ENCODE measurements at regions not wholly inside any gene's neighbourhood (a gene's known extent, or its start where the extent isn't known, plus 50 kb on each side); places are given as distances from the start of the nearest gene placed in this dataset.
"Not testable (repeated sequence)": the region's sequence is repeated elsewhere in the genome, so short reads cannot be mapped to it uniquely, and the experiment has no call there.

DNA sequence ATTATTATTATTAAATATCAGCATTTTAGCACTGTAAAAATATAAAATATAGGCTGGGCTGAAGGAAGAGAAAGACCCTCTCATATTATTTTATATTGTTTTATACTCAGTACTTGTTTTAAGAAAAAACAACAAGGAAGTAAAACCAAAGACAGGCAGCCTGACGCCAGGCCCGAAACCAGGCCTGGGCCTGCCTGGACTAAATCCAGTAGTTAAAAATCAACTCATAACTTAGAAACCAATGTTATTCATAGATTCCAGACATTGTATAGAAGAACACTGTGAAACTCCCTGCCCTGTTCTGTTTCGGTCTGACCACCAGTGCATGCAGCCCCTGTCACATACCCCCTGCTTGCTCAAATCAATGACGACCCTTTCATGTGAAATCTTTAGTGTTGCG lies 420.1 kb upstream of the PABPC4L start:
- DNase-seq: not testable (repeated sequence)

DNA sequence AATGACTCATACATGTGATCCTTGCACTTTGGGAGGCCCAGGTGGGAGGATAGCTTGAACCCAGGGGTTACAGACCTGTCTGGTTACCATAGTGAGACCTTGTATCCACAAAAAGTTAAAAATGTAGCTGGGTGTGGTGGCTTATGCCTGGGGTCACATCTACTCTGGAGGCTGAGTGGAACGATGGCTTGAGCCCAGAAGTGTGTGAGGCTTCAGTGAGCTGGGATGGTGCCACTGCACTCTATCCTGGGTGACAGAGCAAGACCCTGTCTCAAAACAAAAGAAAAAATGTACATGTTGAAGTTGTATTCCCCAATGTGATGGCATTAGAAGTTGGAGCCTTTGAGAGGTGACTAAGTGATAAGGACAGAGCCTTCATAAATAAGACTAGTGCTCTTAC lies 409.4 kb upstream of the PABPC4L start:
- no peak for DNase-seq

DNA sequence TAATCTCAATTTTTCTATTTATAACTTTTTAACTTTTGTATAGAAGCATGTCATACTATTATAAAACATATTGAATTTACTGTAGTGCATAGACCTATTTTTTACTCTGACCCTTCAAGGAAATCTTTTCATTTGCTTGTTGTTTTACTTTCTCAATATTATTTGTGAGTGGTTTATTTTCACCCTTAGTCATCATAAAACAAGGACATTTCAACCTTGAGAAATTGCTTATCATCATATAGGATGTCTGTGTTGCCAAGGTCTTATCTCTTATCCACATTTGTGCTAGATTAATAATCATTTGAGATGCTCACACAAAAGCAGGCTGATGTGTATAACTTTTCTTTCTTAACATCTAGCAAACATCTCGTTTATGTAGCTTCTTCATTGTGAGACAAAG lies 408.6 kb upstream of the PABPC4L start:
- DNase-seq: no peak

DNA sequence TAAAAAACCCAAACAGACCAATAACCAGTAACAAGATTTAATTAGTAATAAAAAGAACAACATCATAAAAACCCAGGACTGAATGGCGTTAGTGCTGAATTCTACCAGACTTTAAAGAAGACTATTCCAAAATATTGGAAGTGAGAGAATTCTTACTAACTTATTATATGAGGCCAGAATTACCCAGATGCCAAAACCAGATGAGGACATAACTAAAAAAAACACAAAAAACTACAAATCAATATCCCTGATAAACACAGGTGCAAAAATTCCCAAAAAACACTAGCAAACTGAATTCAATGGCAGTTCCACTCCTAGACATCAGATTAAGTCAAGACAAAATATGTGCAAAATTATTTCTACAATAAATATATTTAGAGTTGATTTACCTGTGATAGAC lies 400.1 kb upstream of the PABPC4L start:
- DNase-seq: no peak

DNA sequence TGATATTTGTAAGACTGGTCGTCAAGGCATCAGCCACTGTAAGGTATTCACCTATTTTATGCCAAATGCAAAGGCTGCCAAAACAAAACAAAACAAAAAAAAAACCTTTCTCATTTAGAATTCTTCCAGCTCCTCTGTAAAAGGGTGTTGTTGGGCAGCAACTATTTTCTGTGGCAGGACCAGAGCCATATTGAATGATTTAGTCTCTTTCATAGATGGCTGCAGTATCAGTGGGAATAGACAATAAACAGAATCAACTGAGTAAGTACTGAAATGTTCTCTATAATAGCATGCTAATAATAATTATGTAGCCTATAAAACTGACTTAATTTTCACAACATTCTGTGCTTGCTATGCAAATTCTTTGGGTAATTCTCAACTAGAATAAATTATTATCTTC lies 389.7 kb upstream of the PABPC4L start:
- DNase-seq: no peak

DNA sequence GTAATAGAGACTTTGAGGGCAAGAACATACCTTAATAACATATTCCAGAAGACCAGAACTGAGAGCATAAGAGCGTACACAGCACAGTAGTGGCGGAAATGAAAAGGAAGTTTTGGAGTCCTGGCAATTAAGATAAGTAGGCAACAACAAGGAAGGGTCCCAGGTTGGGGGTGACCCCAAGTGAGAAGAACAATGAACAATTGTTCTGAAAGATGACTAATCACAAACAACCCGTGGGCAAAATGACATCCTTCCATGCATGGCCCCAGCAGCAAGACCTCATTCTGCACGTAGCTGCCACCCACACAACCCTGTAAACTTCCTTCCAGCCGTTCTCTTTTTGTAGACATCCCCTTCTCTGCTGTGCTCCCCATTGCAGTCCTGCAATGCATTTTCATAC lies 384.4 kb upstream of the PABPC4L start:
- no peak for DNase-seq

DNA sequence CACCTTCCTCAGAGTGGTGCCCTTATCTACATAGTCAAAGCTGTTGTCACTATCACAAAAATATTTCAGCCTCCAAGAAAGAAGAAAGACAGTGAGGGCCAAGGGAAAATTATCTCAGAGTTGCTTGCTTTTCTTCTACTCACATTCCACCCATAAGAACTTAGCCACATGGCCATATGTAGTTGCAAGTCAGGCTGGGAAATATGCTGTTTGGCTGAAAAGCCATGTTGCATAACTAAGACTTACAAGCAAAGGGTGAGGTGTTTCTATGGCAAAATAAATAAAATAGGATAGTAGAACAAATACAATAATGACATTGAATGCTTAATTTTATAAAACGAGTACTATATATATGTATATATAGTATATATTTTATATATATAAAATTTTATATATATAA lies 365.9 kb upstream of the PABPC4L start:
- DNase-seq: no peak

DNA sequence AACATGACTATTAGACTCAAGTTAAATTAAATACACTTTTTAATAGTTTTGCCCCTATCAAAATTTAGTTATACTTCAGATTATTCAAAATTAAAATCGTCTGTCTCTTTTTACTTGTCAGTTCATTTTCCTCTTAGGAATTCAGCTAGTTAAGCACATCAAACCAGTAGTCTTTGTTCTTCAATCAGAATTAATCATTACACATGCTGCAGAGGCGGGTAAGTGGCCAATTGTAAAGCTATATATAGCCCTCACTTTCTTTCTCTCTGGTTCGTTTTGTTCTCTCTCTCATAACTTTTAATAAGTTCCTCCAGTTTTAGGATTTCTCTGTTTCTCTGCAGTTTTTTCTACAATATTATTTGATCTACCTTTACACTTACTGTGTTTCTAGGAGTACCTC lies 359.1 kb upstream of the PABPC4L start:
- no peak for DNase-seq

DNA sequence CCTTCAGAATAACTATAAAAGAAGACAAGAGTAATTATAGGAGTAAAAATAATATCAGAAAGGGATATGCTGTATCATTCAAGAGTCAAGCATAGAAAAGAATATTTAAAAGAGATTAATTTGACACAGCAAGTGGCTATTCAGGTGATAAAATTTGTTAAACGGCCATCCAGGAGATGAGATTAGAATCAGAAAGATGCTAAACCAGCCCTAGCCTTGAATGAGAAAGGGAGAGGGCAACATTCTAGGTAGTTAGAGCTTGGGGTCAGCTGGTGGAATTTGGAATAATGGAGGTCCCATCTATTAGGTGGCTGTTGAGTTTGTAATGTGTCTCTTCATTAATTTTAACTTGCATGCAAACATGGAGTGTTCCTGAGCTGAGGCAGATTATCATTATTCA lies 350.5 kb upstream of the PABPC4L start:
- no peak for DNase-seq

DNA sequence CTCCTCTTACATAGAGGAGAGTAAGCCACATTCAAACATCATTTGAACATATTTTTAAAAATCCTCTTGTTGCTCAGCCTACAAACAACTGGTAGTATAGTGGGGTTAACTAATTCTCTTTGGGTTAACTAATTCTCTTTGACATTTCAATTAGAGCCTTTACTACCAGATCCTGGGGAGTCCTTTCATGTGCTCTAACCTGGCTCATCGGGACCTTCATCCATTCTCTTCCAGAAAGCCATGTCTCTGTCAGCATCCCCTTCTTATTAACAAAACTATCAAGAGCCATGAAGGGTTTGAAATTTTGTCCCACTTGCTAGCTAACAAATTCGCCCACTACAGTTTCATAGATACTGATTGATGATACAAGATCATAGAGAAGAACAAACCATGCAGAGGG lies 349.8 kb upstream of the PABPC4L start:
- no peak for DNase-seq

DNA sequence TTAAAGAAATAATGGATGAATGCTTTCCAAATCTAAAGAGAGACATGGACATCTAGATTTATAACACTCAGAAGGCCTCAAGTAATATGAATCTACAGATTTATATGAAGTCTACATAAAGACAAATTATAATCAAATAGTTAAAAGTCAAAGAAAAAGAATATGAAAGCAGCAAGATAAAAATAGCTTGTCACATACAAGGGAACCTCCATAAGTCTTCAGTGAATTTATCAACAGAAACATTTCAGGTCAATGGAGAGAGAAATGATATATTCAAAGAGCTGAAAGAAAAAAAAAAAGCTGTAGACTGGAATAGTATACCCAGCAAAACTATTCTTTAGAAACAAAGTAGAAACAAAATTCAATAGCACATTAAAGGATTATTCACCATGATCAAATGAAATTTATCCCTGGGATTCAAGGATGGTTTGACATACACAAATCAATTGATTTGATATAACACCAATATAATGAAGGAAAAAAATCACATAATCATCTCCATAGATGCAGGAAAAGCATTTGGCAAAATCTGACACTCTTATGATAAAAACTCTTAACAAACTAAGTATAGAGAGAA lies 346.6 kb upstream of the PABPC4L start:
- no peak for DNase-seq

DNA sequence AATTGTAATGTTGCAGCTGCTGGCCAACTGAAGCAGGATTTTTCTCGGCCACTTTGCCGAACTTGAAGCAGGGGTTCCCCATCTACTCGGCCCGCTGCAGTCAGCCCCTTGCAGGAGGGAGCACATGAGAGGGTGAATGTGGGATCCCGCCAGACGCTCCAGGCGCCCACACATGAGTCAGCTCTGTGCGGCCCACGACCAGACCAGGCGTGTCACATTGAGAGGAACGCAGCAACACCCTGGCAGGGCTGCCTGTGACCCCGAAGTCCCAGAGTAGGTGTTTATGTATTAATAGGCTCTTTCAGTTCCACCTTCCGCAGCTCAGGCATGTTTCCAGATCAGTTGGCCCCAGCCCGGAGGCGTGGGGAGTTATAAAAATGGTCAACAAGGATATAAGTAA lies 344.7 kb upstream of the PABPC4L start:
- DNase-seq: no peak

DNA sequence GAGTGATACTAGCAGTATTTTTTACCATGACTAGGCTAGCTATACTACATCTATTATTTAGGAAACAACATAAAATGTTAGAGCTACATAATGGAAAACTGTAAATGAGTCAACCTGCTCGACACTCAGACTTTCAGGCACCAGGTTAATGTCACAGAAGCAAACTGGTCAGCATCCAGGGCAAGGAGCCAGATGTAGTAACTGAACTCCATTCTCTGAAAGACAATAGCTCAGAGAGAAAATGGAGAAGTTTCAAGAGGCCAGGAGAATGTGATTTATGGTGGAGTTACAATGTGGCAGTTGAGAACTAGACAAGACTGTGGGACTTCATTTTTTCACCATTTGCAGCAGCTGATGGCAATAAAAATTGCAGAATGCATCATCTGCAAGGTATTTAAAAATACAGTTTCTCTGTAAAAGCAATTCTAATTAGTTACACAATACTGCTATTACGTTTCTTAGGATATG lies 342.7 kb upstream of the PABPC4L start:
- DNase-seq: peak; percentile 60

DNA sequence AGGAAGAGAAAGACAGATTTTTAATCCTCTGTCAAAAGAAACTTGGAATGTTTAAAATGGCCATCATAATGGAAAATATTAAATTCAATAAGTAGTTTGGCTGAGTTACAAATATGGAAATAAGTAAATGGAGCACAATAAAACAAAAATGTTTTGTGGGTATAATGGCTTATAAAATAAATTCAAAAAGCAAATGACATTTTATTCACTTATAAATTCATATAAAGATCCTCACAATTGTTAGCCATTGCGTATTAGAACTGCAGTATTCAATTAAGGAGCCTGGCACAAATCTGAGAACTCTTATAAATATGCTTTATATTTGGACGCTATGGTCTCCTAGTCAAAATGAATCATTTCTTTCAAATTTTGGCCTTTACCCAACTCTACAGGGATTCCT lies 339.0 kb upstream of the PABPC4L start:
- DNase-seq: no peak

DNA sequence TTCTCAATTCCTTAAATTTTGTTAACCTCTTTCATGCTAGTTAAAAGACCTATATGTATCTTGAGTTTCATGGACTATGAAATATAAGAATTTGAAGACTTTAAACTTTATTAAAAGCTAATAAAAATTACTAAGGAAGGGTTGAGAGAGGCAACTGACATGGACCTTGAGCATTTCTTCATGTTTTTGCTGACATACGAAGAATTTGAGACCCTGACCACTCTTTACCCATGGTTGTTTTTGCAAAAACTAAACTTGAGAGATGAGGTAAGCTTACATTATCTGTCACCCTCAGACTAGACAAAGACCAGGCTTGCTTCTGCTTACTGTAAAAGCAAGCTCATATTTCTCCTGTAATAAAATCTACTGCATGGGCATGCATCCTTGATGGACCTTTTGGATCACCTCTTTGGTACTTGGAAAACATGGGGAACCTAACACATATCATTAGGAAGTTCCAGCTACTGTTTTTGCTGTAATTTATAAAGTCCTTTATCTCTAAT lies 338.2 kb upstream of the PABPC4L start:
- no peak for DNase-seq

DNA sequence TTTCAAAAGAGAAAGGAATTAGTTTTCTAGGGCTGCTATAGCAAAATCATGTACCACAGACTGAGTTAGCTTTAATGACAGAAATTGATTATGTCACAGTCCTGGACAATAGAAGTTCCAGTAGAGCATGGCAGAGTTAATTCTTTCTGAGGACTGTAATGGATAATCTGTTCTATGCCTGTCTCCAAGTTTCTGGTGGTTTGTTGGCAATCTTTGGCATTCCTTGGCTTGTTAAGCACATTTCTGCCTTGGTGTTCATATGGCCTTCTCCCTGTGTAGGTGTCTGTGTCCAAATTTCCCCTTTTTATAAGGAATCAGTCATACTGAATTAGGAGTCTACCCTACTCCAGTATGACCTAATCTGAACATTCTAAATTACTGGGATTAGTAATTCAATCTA lies 336.1 kb upstream of the PABPC4L start:
- DNase-seq: no peak

DNA sequence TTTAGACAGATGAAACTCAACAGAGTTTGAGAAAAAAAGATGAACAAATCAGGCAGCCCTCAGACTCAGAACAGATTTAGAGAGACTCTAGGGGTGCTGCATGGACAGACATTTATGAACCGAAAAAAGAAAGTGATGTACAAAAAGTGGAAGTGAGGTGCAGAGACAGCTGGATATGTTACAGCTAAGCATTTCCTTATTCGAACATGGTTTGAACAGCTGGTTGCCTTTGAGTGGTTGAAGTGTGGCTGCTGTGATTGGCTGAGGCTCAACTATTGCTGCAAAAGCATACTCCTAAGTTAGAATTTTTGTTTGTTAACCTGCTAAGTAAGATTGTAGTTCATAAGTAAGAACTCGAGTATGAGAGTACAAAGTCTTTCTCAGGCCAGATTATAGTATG lies 331.5 kb upstream of the PABPC4L start:
- DNase-seq: peak; percentile 5

DNA sequence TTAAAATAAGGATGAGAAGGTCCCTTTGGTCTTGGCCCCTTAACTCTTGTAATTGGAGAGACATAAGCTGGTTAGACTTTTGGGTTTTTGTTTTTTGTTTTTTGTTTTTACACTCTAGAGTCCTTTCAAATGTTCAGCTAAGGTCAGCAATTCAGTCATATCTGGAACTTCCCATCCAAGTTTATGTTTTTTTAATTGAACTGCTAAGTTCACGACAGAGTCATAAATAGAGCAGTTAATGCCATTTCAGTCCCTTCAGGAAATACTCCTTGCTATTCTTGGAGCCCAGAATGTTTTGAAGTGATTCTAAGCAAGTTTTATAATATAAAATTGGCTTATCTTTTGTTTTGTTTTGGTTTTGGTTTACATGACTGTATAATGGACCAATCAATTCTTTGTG lies 329.4 kb upstream of the PABPC4L start:
- DNase-seq: peak; percentile 37

DNA sequence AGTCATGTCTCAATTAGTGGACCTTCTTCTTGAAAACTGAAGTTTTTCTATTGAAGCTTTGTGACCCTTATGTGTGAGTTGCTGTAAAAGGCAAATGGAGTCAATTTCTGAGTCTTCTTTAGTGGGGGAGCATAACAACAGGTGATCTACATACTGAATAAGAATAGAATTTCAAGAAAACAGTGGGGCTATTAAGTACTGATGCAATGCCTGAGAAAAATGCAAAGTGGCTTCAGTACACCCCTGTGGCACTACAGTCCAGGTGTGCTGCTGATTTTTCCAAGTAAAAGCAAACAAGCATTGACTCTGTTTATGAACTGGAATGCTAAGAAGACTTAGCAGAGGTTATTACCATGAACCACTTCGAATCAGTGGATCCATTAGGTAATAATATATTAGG lies 328.0 kb upstream of the PABPC4L start:
- DNase-seq: no peak

DNA sequence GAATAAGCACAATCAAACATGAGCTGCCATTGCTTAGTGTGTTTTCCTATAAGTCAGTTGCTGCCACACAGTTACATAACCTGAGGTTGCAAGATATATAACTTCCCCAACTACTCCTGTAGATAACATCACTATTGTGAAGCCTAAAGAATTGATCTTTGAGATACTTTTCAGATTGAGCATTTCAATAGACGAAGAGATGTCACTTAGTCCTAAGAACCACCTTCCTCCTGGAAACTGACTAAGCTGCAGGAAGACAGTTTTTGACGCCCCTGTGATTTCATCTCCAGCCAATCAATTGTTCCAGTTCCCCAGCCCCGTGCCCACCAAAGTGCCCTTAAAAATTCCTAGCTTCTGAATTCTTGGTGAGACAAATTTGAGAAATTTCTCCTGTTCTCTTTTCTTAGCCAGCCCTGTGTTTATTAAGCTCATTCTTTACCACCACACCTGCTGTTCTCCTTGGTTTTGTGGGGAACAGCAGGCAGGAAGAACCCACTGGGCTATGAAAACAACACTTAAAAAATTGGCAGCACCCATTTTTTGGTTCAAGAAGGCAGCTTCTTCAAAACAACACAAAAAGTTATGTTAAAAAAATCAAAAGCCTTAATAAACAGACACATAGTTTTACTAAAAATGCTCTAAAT lies 317.1 kb upstream of the PABPC4L start:
- no peak for DNase-seq

DNA sequence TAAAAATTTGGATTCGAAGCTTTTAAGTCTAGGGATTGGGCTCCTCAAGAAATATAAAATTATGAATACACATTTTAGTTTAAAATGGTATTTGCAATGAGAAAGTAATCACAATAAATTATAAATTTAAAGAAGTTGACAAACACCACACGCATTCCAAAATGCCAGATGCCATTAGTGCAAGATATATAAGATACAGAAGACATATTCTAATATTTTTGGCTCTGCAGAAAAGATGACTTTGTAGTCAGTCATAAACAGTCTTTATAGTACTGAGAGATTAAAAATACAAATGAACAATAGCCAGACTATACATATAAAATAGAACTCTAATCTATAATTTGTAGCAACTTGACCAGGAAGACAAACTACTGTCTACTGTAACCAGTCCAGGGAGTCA lies 309.0 kb upstream of the PABPC4L start:
- DNase-seq: no peak

DNA sequence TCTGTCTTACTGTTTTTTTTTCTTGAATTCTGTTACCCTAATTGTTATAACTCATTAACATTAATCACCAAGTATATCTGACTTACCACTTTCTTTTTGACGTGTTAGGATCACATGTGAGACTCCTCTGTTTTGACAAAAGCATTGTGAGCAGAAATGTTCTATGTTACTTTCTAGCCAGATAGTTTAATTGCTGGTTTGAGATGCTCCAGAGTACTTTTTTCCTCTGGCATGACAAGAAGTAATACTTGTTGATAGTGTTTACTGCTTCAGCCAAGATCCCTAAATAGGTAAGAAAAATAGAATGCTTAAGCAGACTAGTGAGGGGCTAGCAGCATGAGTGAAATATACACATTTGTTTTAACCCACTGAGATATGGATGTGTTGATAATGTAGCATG lies 303.9 kb upstream of the PABPC4L start:
- DNase-seq: no peak

DNA sequence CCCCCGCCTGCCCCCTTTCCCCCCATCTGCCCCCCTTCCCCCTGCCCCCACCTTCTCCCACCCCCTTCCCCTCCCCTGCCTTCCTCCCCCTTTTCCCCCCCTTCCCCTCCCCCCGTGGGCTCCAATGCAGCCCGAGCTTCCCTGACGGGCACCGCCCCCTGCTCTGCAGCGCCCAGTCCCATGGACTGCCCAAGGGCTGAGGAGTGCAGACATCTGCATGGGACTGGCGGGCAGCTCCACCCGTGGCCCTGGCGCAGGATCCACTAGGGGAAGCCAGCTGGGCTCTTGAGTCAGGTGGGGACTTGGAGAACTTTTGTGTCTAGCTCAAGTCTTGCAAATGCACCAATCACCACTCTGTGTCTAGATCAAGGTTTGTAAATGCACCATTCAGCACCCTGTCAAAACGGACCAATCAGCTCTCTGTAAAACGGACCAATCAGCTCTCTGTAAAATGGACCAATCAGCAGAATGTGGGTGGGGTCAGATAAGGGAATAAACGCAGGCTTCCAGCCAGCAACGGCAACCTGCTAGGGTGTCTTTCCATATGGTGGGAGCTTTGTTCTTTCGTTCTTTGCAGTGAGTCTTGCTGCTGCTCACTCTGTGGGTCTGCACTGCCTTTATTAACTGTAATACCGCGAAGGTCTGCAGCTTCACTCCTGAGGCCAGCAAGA lies 300.5 kb upstream of the PABPC4L start:
- no peak for DNase-seq

DNA sequence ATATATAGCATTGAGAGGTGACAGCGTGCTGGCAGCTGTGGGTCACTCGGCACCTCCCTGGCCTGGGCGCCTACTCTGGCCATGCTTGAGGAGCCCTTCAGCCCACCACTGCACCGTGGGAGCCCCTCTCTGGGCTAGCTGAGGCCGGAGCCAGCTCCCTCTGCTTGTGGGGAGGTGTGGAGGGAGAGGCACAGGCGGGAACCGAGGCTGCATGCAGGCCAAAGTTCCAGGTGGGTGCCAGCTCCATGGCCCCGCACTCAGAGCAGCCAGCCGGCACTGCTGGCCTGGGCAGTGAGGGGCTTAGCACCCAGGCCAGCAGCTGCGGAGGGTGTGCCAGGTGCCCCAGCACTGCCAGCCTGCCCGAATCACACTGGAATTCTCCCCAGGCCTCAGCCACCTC lies 299.9 kb upstream of the PABPC4L start:
- DNase-seq: not testable (repeated sequence)
